Astrocyte (in vitro differentiated cells and primary cell): ENCODE measurements at regions not wholly inside any gene's neighbourhood (a gene's known extent, or its start where the extent isn't known, plus 50 kb on each side); places are given as distances from the start of the nearest gene placed in this dataset.

ENCODE experiments used
- CTCF ChIP-seq: IDR thresholded peaks from 2 replicates; pipeline ENCODE4 v1.5.1; 2011; ENCODE audit warnings: low read depth, mild to moderate bottlenecking, inconsistent platforms, low read length, moderate library complexity; ENCODE audit not compliant: insufficient read depth
- EZH2 ChIP-seq: IDR thresholded peaks from 2 replicates; pipeline ENCODE4 v1.6.1; 2012; ENCODE audit warnings: mild to moderate bottlenecking, low read length, inconsistent platforms; ENCODE audit not compliant: insufficient read depth

DNA sequence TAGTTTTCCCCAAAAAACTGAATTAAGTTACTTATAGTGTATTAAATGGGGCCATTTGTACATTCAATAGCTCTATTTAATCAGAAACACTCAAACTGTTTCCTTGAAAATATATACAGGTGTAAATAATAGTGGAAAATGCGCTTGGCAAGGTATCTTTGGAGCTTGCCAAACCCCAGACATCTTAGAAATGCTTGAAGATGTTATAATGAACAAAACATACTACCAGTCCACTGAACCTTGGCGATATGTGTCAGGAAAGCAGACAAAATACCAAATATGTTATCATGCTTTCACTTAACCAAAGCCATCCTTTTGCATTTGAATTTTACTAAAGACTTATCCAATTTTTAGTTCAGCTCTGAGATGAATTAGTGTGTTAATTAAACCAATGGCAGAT lies 352.7 kb upstream of the SEMA3A start:
- TF ChIP-seq CTCF, result no peak
- no peak for TF ChIP-seq EZH2
